Activated CD4-positive, CD25-positive, alpha-beta regulatory T cell treated with anti-CD3 and anti-CD28 coated beads, Interleukin-2, amount 50 U/mL, for 24 hours (primary cell): ENCODE measurements at regions not wholly inside any gene's neighbourhood (a gene's known extent, or its start where the extent isn't known, plus 50 kb on each side); places are given as distances from the start of the nearest gene placed in this dataset.

ENCODE experiments used
- ATAC-seq, 2 donors: fragments of 150-1000 bp; cut with Tn5 transposase; one replicate each; pipeline ENCODE4 v1.10.0; 2021; ENCODE audit warnings: mild to moderate bottlenecking in 1 of 2, moderate library complexity in 1 of 2

DNA sequence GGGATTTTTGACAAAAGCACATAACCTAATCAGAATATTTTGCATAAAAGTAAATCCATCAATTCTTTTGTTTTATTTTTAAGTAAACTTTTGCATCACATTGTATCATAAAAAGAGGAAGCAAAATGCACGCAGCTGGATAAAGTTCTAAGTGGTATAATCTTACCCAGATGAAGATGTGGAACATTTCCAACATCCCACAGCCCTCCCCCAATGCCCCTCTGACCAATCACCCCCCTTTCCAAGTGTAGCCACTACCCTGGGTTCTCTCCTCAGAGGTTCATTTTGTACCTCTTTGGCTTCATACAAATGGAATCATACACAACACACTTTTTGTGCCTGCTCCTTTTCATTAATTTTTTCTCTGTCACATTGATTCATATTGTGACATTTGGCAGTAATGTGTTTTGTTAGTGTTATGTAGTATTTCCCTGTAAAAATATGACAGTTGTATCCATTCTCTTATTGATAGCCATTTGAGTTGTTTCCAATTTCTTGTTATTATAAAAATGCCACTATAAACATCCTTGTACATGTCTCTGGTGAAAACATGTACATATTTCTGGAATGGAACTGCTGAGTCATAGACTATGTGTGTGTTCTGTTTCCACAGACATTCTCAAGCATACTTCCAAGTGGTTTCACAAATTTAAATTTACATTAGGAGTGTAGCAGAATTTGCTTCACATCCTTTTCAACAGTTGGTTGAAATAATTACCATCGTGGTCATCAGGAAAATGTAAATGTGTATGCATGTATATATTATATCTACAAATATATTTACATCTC, 92.9 kb upstream of the SYNDIG1 start:
- ATAC-seq: no peak

DNA sequence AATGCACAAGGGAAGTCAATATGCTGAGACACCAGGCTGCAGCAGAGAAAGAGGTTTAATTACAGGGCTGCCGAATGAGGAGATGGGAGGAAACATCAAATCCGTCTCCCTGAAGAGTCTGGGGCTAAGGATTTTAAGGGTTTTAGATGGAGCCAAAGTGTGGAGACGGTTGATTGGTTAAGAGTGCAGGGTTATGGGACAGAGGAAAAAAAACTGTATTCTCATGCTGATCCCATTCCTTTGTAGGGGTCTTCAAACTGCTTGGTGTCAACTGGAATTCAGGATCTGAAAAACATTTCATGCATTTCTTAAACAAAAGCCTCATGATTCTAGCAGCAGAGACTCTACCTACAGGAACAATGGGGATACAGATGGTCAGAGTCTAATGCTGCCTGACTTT, 96.1 kb upstream of the SYNDIG1 start:
- ATAC-seq: no peak

- ATAC-seq: no peak
Measured at GRCh38 chr20:24370911-24371695, 98.3 kb upstream of the SYNDIG1 start.

DNA sequence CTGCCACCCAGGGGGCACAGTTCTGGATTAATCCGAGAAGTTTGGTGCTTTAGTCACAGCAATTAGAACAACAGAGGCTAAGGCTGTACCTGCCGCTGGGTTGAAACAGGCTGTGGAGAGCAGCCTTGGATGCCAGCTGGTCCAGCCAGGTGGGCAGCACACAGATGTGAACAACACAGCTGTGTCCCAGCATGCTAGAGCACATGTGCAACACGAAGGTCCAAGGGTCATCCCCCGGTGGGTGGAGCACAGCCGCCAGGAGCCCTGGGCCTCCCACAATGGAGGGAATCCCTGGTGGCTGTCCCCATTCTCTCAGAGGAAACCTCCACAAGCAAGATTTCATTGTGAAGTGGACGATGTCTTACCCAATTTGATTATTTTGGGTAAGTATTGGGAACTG, 99.2 kb upstream of the SYNDIG1 start:
- ATAC-seq: no peak

- ATAC-seq: no peak
Measured at GRCh38 chr20:24368253-24368652, 101.2 kb upstream of the SYNDIG1 start.

- ATAC-seq: no peak
Measured at GRCh38 chr20:24366336-24367004, 103.0 kb upstream of the SYNDIG1 start.

GRCh38 chr20:24365670-24366069, 103.8 kb upstream of the SYNDIG1 start:
- no peak for ATAC-seq

GRCh38 chr20:24364482-24364881, 104.9 kb upstream of the SYNDIG1 start:
- no peak for ATAC-seq

GRCh38 chr20:24363031-24363430, 106.4 kb upstream of the SYNDIG1 start:
- no peak for ATAC-seq

GRCh38 chr20:24362080-24362479, 107.3 kb upstream of the SYNDIG1 start:
- no peak for ATAC-seq

- no peak for ATAC-seq
Measured at GRCh38 chr20:24361541-24361940, 107.9 kb upstream of the SYNDIG1 start.

DNA sequence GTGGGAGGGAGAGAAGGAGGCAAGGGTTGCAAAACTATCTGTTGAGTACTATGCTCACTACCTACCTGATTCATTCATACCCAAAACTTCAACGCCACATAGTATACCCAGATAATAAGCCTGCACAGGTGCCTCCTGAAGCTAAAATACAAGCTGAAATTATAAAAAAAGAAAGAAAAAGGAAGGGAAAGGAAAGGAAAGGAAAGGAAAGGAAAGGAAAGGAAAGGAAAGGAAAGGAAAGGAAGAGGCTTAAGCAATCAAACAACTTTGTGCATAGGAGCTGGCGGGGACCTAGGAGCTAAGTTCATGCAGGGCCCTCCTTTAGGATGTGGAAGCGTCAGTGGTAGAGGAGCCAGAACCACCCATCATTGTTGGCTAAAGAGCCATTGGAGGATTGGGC, 108.9 kb upstream of the SYNDIG1 start:
- ATAC-seq: no peak

GRCh38 chr20:24359321-24360027, 110.0 kb upstream of the SYNDIG1 start:
- ATAC-seq: no peak

- no peak for ATAC-seq
Measured at GRCh38 chr20:24357931-24358330, 111.5 kb upstream of the SYNDIG1 start.

GRCh38 chr20:24357177-24357576, 112.3 kb upstream of the SYNDIG1 start:
- no peak for ATAC-seq

- no peak for ATAC-seq
Measured at GRCh38 chr20:24353135-24353690, 116.2 kb upstream of the SYNDIG1 start.

DNA sequence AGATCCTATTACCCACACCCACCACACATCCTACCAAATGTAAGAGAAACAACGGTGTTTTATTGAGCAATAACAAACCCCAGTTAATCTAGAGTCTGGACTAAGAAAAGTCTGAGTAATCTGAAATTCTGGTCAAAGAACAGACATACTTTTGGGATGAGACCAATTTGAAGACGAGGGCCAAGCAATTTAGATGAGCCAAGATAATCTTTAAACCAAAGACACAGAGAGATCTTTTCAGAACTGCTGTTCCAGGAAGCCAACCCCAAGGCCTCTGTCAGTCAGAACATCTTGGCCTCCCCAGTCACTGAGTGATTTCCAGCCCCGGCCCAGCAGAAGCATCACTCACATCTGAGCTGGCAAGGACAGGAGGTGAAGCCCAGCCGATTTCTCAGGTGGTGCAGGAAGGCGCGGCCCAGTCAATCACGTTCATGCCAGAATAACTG, 118.5 kb upstream of the SYNDIG1 start:
- ATAC-seq: no peak

GRCh38 chr20:24341781-24342180, 127.6 kb upstream of the SYNDIG1 start:
- ATAC-seq: no peak

DNA sequence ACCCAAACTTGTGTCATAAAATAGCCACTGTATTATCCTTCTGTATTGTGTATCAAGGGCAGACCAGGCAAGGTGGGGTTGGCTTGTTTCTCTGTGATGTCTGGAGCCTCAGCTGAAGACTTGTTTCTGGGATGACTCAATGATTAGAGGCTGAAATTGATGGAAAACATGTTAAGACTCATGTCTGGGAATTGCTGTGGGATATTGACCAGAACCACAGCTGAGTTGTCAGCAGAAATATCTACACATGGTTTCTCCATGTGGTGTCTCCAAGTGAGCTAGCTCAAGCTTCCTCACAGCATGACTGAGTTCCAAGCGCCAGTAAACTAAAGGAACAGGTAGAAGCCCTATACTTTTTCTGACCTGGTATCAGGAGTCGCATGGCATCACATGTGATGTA, 128.5 kb upstream of the SYNDIG1 start:
- no peak for ATAC-seq

DNA sequence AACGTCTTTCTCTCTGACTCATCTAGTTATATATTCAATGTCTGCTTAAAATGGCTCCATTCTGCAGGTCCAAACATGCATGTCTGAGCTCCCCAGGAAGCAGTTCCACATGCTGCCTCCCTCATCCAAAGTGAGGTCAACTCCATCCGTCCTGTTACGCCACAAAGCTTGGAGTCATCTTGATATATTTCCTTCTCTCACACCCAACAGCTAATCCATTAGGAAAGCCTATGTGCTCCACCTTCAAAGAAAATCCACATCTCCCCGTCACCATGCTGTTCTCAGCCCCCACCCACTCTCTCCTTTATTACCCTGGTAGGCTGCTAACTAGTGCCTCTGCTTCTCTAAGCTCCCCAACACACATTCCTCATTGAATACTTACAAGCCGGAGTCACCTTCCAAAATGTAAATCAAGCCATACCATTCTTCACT, 130.2 kb upstream of the SYNDIG1 start:
- ATAC-seq: no peak

- ATAC-seq: no peak
Measured at GRCh38 chr20:24337551-24337950, 131.9 kb upstream of the SYNDIG1 start.

GRCh38 chr20:24337069-24337468, 132.4 kb upstream of the SYNDIG1 start:
- ATAC-seq: no peak

DNA sequence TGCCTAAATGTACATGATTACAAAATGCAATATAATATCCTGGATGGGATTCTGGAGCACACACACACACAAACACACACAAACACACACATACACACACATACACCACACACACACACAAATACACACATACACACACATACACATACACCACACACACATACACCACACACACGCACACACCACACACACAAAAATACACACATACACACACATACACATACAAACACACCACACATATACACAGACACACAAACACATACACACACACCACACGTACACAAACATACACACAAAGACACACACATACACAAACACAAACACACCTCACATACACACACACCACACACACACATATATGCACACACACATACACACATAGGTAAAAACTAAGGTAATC, 134.6 kb upstream of the SYNDIG1 start:
- no peak for ATAC-seq
